ENCODE measurements at regions not wholly inside any gene's neighbourhood (a gene's known extent, or its start where the extent isn't known, plus 50 kb on each side); places are given as distances from the start of the nearest gene placed in this dataset.

- no peak for DNase-seq
Observed at GRCh38 chr1:22289307-22289995, 146.6 kb upstream of the WNT4 start.

DNA sequence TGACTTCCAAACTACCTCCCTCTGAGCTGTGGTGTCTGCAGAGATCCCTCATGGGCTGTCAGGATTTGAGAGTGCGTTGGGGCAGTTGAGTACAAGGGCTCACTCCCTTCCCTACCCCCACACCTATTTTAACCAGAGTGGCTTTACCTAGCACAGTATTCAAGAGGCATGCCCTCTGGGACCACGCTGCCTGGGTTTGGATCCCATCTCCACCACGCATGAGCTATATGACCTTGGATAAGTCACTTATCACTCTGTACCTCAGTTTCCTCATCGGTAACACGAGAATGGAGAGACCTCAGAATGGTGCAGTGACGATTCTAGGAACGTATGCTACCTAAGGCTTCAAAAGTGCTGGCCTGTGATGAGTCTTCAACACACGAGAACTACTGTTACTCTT is 147.3 kb upstream of the WNT4 start:
- no peak for DNase-seq

DNA sequence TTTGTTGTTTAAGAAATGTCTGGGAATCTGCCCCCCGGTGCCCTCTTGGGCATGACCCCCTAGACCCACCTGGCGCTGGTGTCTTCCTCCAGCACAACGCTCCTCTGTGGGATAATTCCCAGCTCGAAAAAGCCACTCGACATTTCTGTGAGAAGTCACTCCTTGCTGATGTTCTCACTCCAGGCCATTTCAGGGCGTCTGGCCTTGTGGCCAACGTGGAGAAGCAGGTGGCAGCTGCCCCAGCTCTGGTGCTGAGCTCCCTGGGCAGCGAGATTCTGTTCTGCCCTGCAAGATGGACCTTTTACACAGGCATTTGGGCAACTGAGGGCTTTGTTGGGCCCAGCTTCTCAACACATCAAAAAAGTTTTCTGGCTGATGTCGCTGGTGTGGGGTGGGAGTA is 147.7 kb upstream of the WNT4 start:
- no peak for DNase-seq

- no peak for DNase-seq
Observed at GRCh38 chr1:22291057-22291456, 148.2 kb upstream of the WNT4 start.

DNA sequence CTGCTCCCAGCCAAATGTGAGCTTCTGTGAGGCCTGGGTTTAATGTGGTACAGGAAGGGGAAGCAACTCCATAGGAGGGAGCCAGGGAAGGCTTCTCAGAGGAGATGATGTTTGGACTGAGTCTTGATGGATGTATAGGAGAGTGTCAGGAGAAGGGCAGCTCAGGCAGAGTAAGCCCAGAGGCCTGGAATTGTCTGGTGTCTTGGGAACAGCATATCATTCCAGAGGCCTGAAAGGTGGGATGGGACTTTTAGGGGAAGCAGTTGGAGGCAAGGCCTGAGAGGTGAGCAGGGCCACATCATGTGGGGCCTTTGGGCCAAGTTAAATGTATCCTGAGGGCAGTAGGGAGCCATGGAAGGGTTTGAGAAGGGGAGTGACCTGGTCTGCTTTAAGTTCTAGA is 148.6 kb upstream of the WNT4 start:
- DNase-seq: no peak

DNA sequence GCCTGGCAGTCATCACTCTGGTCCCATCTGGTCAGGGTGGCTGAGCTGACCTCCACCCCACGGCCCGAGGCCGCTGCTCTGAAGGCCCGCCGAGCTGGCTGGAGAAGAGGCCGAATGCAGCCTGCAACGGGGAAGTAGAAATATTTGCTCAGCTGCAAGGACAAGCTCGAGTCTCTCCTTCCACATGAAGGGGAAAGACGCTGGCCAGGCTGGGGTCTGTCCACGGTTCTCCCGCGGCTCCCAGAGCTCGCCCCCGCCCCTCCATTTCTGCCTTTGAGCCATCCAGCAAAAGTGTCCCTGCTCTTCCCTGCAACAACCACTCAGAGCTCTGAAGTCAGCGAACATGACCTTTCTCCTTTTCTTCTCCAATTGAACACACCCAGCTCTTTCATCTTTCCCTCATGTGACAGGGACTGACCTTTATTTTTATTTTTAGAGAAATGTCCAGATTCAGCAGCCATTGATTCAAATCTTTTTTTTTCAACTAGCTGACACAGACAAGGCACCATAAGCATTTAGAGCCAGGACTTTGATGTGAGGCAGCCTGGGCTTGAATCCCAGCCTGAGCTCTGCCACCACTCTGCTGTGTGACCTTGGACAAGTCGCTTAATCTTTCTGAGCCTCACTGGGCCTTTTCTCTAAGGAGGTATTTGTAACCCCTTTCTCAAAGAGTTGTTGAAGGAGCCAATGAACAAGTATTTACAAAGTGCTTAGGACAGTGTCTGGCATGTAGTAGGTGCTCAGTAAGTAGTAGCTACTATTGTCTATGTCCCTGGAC is 149.3 kb upstream of the WNT4 start:
- no peak for DNase-seq

GRCh38 chr1:22295396-22295795 is 152.5 kb upstream of the WNT4 start:
- no peak for DNase-seq

DNA sequence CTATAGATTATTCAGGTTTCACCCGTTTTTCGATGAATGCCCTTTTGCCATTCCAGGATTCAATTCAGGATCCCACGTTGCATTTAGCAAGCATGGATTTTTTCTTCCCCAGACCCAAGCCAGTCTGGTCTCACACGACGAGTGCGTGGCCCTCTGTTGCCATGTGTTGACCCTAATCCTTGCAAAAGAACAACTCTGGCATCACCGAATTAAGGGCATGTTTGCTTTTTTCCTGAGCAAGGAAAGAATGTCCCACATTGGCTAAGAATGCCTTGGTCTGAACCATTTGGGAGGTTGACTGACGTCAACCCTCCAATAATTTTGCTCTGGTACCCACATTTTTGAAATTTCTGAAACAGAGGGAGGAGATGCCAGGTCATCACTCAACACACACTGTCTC is 153.0 kb upstream of the WNT4 start:
- no peak for DNase-seq

- DNase-seq: no peak
Observed at GRCh38 chr1:22296701-22297591, 154.0 kb upstream of the WNT4 start.

GRCh38 chr1:22297999-22298398 is 153.7 kb upstream of the ZBTB40 start:
- no peak for DNase-seq

DNA sequence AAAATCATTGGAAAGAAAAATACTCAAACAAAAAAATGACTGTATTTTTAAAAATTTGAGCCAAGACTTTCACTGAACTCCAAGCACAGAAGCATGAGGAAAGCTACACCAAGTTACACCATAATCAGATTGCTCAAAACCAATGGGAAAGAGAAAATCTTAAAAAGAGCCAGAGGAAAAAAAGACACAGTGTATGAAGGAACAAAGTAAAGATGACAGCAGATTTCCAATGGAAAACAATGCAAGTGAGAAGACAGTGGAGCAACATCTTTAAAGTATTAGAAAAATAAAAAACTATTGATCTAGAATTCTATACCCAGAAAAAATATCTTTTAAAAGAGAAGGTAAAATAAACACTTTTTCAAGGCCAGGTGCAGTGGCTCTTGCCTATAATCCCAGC is 147.8 kb upstream of the ZBTB40 start:
- no peak for DNase-seq

GRCh38 chr1:22309572-22309971 is 142.1 kb upstream of the ZBTB40 start:
- no peak for DNase-seq

DNA sequence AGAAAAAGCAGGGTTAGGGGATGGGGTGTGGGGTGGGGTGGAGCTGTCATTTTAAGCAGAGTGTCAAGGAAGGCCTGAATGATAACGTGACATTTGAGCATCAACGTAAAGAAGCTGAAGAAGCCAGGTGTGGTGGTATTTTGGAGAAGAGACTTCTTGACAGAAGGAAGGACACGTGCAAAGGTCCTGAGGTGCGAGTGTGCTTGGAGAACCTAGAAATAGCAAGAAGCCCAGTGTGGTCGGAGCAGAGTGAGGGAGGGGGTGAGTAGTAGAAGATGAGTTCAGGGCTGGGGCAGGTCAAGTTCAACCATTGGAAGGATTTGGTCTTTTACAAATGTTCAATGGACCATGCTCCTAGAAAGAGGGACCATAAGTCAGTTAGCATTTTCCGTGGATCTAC is 140.2 kb upstream of the ZBTB40 start:
- DNase-seq: no peak

DNA sequence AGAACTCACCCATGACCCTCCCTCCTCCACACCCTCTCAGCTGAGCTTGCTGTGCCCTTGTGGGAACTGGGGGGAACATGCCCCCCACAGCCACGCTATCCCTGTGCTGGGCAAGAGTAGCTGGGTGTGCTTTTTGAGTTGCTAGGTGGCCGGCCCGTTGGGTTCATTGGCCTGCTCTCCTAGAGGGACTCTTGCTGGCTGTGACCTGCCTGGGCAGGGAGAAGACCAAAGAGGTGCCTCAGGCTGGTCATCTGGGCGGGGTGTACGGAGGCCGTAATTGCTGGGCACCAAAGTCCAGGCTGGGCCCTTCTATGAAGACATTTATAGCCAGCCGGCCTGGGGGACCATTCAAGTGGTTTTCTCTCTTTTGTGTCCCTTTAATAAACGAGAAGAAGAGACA is 138.3 kb upstream of the ZBTB40 start:
- DNase-seq: no peak

DNA sequence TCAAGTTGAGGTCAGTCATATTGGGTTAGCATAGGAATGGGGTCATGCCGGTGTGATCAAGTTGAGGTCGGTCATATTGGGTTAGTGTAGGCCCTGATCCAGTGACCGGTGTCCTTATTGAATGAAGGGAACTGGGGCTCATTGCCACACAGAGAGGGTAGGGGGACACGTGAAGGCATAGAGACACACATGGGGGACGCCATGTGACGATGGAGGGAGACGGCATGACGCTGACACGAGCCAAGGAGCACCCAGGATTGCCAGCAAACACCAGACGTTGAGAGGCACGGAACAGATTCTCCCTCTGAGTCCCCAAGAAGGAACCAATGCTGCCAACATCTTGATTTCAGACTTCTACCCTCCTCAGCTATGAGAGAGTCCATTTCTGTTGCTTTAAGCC is 136.9 kb upstream of the ZBTB40 start:
- DNase-seq: no peak

DNA sequence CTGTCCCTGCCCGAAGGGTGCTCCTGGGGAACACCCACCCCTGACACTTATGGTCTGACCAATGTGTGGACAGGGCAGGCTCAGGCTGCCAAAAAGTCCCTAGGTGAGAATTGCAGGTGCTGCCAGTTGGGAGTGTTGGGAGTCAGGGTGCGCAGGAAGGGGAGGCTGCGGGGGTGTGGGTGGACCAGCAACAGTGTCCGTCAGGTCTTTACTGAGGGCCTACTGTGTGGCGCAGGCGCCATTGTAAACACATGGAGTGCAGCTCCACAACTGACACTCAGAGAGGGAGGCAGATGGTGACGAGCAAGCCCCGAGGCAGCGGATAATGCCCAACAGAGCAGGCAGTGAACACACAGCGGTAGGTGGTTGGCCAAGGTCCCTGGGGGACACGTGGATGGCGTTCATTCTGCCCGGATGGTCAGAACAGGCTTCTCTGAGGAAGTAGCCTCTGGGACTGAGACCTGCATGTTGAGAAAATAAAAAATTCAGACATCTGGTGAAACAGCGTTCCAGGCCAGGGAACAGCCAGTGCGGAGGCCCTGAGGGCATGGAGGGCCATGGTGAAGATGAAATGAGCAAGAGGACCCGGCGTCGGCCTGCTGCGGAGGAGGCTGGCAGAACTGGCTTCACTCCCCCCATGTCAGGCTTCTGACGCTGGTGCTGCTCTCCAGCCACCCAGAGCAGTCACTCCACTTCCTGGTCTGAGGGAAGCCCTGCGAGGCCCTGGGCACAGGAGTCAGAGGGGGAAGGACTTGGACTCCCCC is 136.2 kb upstream of the ZBTB40 start:
- DNase-seq: no peak

- peak in 1 of 2 donors; percentile 5 for DNase-seq
Observed at GRCh38 chr1:22317231-22317919, 134.3 kb upstream of the ZBTB40 start.

DNA sequence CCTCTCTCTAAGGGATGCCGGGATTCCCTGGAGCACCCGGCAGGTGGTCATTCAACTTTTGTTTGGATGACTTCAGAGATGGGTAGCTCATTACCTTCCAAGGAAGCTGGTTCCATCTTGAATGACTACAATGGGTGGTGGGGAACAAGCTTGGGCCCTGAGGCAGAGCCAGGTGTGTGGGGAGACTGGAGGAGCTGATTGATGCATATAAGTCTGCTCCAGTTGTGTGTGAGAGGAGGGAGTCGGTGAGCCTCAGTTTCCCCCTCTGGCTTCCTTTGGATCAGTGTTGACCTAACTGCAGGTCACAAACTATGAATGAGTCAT is 133.8 kb upstream of the ZBTB40 start:
- no peak for DNase-seq

DNA sequence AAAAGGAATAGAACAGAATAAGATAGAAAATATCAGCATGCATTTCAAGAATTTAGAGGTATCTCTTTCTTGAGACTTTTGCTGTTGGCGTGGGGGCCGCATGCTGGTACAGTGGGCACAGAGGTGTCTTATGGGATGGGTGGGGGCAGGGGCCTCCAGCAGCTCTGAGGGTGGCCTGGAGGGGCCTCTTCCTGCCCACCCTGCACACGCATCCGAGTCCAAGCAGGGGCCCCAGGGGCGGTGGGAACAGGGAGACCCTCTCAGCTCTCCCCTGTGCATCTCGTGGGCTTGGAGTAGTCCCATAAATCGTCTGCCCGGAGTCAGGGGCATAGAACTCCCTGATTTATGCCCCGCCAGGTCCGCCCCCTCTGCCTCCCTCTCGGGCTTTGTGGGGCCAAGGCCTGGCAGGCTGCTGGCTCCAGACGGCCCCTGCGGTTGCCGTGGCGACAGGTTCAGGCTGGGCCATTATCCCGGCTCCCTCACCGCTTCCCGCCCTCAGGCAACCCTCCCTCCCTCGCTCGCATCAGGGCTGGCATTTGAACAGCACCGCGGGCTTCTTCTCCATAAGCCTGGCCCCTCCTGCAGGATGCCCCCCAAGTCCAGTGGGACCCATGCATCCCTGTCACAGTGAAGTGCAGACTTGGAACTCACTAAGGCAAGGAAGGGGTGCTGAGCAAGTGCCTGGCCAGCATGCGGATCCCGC is 133.2 kb upstream of the ZBTB40 start:
- no peak for DNase-seq

GRCh38 chr1:22319608-22320007 is 132.0 kb upstream of the ZBTB40 start:
- no peak for DNase-seq

- no peak for DNase-seq
Observed at GRCh38 chr1:22320587-22321344, 130.9 kb upstream of the ZBTB40 start.

Data from stimulated activated CD4-positive, alpha-beta T cell treated with anti-CD3 and anti-CD28 coated beads, Interleukin-2, amount 100 ng/mL, for 48 hours (primary cell).